ENCODE measurements at regions not wholly inside any gene's neighbourhood (a gene's known extent, or its start where the extent isn't known, plus 50 kb on each side); places are given as distances from the start of the nearest gene placed in this dataset.

GRCh38 chr3:170726976-170727661 is 141.2 kb upstream of the SLC7A14 start:
- no peak for DNase-seq

- no peak for DNase-seq
Observed at GRCh38 chr3:170725285-170725731, 139.4 kb upstream of the SLC7A14 start.

GRCh38 chr3:170724599-170725280 is 138.9 kb upstream of the SLC7A14 start:
- no peak for DNase-seq

DNA sequence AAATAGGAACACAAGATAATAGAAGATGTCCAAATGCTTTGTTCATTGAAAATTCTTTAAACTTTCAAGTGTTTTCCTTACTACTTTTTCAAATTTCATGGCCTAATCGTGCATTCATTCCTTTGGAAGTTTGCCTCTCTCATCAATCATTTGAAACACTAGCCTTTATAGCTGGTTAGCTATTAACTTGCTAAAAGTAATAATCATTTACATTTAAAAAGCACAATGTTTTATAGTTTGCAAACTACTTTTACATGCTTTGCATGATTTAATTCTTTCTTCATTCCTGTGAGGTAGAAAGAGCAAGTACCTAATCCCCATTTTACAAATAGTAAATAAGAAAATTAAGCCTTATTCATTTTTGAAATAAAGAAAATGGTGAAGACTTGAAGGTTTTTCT is 137.4 kb upstream of the SLC7A14 start:
- DNase-seq: no peak

GRCh38 chr3:170721563-170721962 is 135.7 kb upstream of the SLC7A14 start:
- no peak for DNase-seq

GRCh38 chr3:170719300-170719699 is 133.4 kb upstream of the SLC7A14 start:
- DNase-seq: no peak

DNA sequence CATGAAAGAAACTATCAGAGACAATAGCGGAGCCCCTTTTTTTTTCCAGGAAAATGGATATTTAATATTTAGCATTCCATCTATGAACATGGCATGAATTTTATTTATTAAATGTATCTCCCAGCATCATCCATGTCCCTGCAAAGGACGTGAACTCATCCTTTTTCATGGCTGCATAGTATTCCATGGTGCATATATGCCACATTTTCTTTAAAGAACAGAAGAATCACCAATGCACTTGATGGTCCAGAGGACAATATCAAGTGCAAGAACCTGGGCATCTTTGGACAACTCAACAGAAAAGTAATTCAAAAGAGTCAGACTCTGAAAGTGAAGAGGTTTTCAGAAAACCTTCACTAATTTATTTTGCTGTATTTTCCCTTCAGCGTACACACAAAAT is 133.0 kb upstream of the SLC7A14 start:
- no peak for DNase-seq

- DNase-seq: no peak
Observed at GRCh38 chr3:170717410-170718402, 131.8 kb upstream of the SLC7A14 start.

- DNase-seq: no peak
Observed at GRCh38 chr3:170716172-170716805, 130.4 kb upstream of the SLC7A14 start.

DNA sequence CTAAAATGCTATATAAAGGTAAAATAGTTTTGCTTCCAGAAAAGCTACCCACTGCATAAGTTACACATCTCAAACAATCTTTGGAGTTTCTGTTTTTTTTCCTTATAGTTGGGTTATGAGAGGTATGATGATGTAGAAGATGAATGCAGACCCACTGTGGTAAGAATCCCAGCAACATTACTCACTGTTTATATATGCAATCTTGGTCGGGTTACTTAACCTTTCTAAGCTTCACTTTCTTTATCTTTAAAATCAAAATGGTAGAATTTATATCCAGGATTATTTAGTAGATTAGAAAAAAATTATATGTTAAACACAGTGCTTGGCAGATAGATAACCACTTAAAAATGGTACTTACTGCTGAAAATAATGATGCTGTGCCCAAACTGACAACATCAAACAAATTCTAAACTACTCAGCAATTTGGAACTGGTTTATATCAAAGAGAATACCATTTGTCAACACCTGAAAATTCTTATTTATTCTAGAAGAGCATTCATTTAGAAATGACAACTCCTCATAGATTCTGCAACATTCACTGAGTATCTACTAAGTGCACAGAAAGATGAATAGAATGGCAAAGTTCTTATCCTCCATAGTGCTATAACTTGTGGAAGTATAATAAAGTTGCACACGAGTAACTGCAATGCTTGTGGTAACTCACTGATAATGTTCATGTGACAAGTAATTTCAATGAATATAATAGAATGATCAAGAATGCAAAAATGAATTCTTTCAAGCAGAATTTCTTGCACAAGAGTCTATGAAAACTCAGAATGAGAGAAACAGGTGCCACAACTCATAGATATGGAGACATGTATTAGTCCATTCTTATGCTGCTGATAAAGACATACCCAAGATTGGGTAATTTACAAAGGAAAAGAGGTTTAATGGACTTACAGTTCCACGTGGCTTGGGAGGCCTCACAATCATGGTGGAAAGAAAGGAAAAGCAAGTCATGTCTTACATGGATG is 129.0 kb upstream of the SLC7A14 start:
- no peak for DNase-seq

DNA sequence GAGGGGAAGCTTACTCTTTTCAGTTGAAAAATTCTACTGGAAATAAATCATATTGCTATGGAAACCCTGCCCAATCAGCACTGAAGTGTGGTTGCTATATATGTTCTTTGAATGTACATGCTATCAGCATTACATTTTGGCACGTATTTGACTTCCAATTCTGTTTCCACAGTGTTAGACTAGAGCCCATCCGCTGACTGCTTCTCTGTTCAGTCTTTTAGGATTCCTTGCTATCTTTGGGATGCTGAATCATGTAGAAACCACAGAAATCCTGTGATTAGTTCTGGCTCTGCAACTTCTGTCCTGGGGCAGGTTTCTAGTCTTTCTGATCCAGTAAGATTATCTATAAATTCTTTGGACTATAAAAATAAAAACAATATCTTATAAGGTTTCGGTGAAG is 128.2 kb upstream of the SLC7A14 start:
- no peak for DNase-seq

DNA sequence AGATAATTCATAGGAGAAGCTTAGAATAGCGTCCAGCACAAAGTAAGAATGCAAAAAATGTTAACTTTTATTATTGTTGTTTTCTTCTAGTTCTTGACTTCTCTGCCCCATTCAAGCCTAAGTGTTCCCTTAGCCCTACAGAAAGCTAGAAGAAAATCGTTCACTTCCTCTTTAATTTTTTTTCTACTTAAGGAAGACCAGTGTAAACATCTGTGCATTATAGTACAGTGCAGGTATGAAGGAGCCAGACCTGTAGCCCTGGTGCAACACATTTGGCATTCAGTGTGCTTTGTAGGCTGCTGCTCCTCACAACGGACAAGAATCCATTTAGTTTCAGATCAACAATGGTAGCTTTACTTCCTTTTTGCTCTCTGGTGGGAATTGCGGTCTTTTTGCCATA is 127.8 kb upstream of the SLC7A14 start:
- no peak for DNase-seq

GRCh38 chr3:170712798-170713197 is 126.9 kb upstream of the SLC7A14 start:
- DNase-seq: no peak

DNA sequence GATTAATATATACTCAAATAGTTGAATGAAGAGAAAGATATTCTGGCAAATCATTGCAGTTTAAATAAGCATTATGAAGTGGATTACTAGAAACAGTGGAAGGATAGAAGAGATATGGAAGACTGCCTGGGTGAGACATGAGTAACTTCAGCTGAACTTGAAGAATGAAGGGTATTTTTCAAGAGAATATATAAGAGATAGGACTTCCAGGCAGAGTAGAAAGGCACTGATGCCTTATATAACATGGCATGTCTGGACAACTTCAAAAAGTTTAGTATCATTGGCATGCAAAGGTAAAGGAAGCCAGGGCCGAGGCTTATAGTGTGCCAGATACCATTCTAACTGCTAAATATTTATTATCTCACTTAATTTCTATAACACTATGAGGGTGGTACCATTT is 126.5 kb upstream of the SLC7A14 start:
- DNase-seq: no peak

GRCh38 chr3:170711786-170712185 is 125.9 kb upstream of the SLC7A14 start:
- DNase-seq: no peak

DNA sequence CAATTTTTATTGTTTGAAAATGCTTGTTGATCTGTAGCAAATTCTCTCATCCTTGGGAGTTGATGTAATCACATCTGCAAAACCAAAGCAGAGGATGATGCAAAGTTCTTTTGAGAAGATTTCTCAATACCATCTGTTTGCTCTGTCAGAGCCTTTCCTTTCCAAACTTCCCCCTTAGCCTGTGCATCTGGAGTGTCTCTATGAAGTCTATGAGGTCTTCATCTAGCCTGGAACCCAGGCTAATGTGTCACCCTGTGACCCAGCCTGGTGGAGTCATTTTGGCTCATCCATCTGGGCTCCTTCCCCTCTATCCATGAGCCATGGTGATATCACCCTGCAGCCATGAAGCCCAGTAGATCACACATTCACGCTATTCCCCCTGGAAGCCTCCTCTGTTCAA is 123.2 kb upstream of the SLC7A14 start:
- no peak for DNase-seq

DNA sequence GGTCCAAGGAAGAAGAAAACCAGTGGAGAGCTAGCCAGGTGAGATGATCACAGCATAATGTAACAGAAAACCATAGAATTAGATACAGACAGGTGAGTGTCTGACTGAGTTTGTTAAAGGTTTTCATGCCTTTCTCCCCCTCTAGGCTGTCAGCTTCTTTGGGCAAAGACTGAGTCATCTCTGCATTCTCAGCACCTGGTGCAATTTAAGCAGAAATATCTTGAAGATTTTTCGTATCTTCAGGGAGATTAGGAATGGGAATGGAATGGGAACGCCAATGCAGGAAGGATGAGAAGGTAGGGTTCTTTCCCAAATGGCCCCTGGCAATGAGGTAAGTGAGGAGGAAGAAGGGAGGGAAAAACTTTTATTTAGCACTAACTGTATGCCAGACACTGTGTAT is 122.0 kb upstream of the SLC7A14 start:
- no peak for DNase-seq

- no peak for DNase-seq
Observed at GRCh38 chr3:170705131-170705530, 119.3 kb upstream of the SLC7A14 start.

DNA sequence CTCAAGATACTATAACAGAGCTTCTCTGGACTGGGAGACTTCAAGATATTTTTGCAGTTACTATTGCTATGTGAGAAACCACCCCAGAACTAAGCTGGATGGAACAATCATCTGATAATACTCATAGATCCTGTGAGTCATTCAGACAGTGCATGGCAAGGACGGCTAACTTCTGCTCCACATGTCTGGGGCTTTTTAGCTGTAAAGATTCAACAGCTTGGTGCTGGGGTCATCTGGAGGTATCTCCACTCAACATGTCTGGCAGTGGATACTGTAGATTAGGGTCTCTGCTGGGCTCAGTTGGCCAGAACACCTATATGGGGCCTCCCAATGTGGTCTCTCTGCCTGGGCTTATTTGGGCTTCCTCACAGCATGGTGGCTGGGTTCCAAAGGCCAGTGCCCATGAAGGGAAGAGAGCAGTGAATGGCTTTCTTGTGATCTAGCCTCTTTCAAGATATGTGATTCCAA is 117.3 kb upstream of the SLC7A14 start:
- no peak for DNase-seq

GRCh38 chr3:170701696-170702678 is 116.1 kb upstream of the SLC7A14 start:
- DNase-seq: no peak

Measured in SHP77 treated with DMSO at 0.1 percent for 48 hours (cell line).